H1 (cell line): ENCODE measurements at regions not wholly inside any gene's neighbourhood (a gene's known extent, or its start where the extent isn't known, plus 50 kb on each side); places are given as distances from the start of the nearest gene placed in this dataset.

ENCODE experiments used
- CTCF ChIA-PET: fragments of 300-600 bp; sonication (Branson Sonifier 250); formaldehyde crosslinking; loops from one replicate; lab custom pipeline; 2021; ENCODE audit not compliant: partially characterized antibody; lab: Charles Lee
- POLR2A ChIA-PET: fragments of 300-600 bp; sonication (Branson Sonifier 250); formaldehyde crosslinking; loops from one replicate; lab custom pipeline; 2021; ENCODE audit warnings: inconsistent platforms; ENCODE audit not compliant: partially characterized antibody; lab: Charles Lee
- DNase-seq, 2 experiments: peaks; one replicate each; pipeline versions ENCODE4 v3.0.0 to v3.0.0-alpha.2; 2010 to 2022; ENCODE audit warnings: low spot score in 2 of 2, low read depth in 1 of 2, mixed read lengths in 1 of 2
- FAIRE-seq: peaks from 2 replicates; lab custom pipeline; 2011; peaks lifted over from hg19 to GRCh38; lab: Jason Lieb, UNC
- H2AFZ ChIP-seq: 2 replicates; pipeline ENCODE4 v1.8.1; 2012; ENCODE audit warnings: low read length, inconsistent platforms
- H2AK5ac ChIP-seq: 2 replicates; pipeline ENCODE4 v1.6.1; 2013; ENCODE audit warnings: low read depth, low read length
- H2BK120ac ChIP-seq: replicated peaks from 2 replicates; pipeline ENCODE3; 2013; ENCODE audit warnings: low read depth, low read length, inconsistent platforms
- H2BK12ac ChIP-seq: 2 replicates; pipeline ENCODE4 v1.6.1; 2013; ENCODE audit warnings: low read depth, low read length
- H2BK15ac ChIP-seq: 2 replicates; pipeline ENCODE4 v1.6.1; 2013; ENCODE audit warnings: low read length
- H2BK20ac ChIP-seq: 2 replicates; pipeline ENCODE4 v1.6.1; 2013; ENCODE audit warnings: low read length
- H2BK5ac ChIP-seq: 2 replicates; pipeline ENCODE4 v1.6.1; 2013; ENCODE audit warnings: low read depth, low read length
- H3K14ac ChIP-seq: 2 replicates; pipeline ENCODE4 v1.6.1; 2013; ENCODE audit warnings: inconsistent platforms; ENCODE audit not compliant: insufficient read length
- H3K18ac ChIP-seq: 2 replicates; pipeline ENCODE4 v1.6.1; 2013; ENCODE audit warnings: low read length; ENCODE audit errors: extremely low read depth
- H3K23ac ChIP-seq: 2 replicates; pipeline ENCODE4 v1.6.1; 2013; ENCODE audit warnings: inconsistent platforms; ENCODE audit not compliant: insufficient read length
- H3K23me2 ChIP-seq: 2 replicates; pipeline ENCODE4 v1.6.1; 2013; ENCODE audit warnings: low read depth, low read length
- H3K27ac ChIP-seq: 2 replicates; pipeline ENCODE4 v1.6.1; 2011; ENCODE audit warnings: low read depth, low read length, inconsistent platforms
- H3K27me3 ChIP-seq, 4 experiments: replicated peaks in 1 of 4; 1 replicate in 1 of 4; 2 replicates in 3 of 4; pipeline versions ENCODE4 v1.6.1 to v1.8.1; 2011 to 2013; ENCODE audit warnings: low read length in 3 of 4, mild to moderate bottlenecking in 3 of 4, inconsistent platforms in 2 of 4, mixed read lengths in 2 of 4, moderate library complexity in 1 of 4; ENCODE audit not compliant: control insufficient read depth in 3 of 4, insufficient read depth in 3 of 4; ENCODE audit errors: extremely low read depth in 1 of 4
- H3K36me3 ChIP-seq, 4 experiments: 2 replicates each; pipeline versions ENCODE4 v1.6.1 to v1.8.1; 2011 to 2013; ENCODE audit warnings: mild to moderate bottlenecking in 4 of 4, low read length in 3 of 4, moderate library complexity in 2 of 4, control low read depth in 1 of 4, inconsistent platforms in 1 of 4; ENCODE audit not compliant: insufficient read depth in 4 of 4, control insufficient read depth in 2 of 4
- H3K4ac ChIP-seq: replicated peaks from 2 replicates; pipeline ENCODE3; 2013; ENCODE audit warnings: low read length, low read depth, mixed read lengths, inconsistent platforms; ENCODE audit not compliant: insufficient read length
- H3K4me1 ChIP-seq, 4 experiments: replicated peaks in 1 of 4; 1 replicate in 1 of 4; 2 replicates in 3 of 4; pipeline versions ENCODE4 v1.6.1 to v1.8.1; 2011 to 2013; ENCODE audit warnings: low read length in 3 of 4, inconsistent platforms in 2 of 4, mixed read lengths in 1 of 4; ENCODE audit not compliant: insufficient read depth in 4 of 4, control insufficient read depth in 3 of 4
- H3K4me2 ChIP-seq, 2 experiments: 2 replicates each; pipeline versions ENCODE4 v1.6.1 to v1.8.1; 2011 to 2013; ENCODE audit warnings: low read depth in 2 of 2, low read length in 2 of 2, control low read depth in 1 of 2, inconsistent platforms in 1 of 2, mild to moderate bottlenecking in 1 of 2; ENCODE audit not compliant: insufficient read depth in 1 of 2
- H3K4me3 ChIP-seq, 4 experiments: fragments of 200-600, 300-600 bp in 1 of 4; sonication (generic), shearing (Covaris generic), sonication (Bioruptor Twin) in 1 of 4; 2 replicates each; pipeline versions ENCODE4 v1.5.1 to v1.8.1; 2011 to 2016; ENCODE audit warnings: low read length in 4 of 4, low read depth in 3 of 4, control low read depth in 2 of 4, inconsistent platforms in 2 of 4, mild to moderate bottlenecking in 2 of 4, mixed read lengths in 1 of 4, moderate library complexity in 1 of 4; ENCODE audit not compliant: insufficient read depth in 2 of 4; ENCODE audit errors: extremely low read depth in 1 of 4
- H3K56ac ChIP-seq: replicated peaks from 2 replicates; pipeline ENCODE3; 2013; ENCODE audit warnings: low read depth, mild to moderate bottlenecking, mixed read lengths, low read length, inconsistent platforms; ENCODE audit not compliant: insufficient read length
- H3K79me1 ChIP-seq: 2 replicates; pipeline ENCODE4 v1.6.1; 2013; ENCODE audit warnings: low read depth, low read length, control low read depth
- H3K79me2 ChIP-seq, 2 experiments: 2 replicates each; pipeline versions ENCODE4 v1.6.1 to v1.8.1; 2012 to 2013; ENCODE audit warnings: low read length in 2 of 2, mild to moderate bottlenecking in 2 of 2, inconsistent platforms in 1 of 2; ENCODE audit not compliant: insufficient read depth in 2 of 2, control insufficient read depth in 1 of 2
- H3K9ac ChIP-seq, 4 experiments: replicated peaks in 1 of 4; 1 replicate in 1 of 4; 2 replicates in 3 of 4; pipeline versions ENCODE4 v1.6.1 to v1.8.1; 2011 to 2013; ENCODE audit warnings: low read depth in 3 of 4, low read length in 3 of 4, control low read depth in 2 of 4, mild to moderate bottlenecking in 2 of 4, moderate library complexity in 2 of 4, inconsistent platforms in 1 of 4; ENCODE audit errors: extremely low read depth in 1 of 4
- H3K9me3 ChIP-seq, 2 experiments: 2 replicates each; pipeline versions ENCODE4 v1.6.1 to v1.8.1; 2012 to 2013; ENCODE audit warnings: mild to moderate bottlenecking in 2 of 2, moderate library complexity in 2 of 2, control low read depth in 1 of 2, inconsistent platforms in 1 of 2, low read depth in 1 of 2, low read length in 1 of 2, mixed read lengths in 1 of 2; ENCODE audit not compliant: insufficient read depth in 2 of 2
- H4K20me1 ChIP-seq, 2 experiments: replicated peaks in 1 of 2; 2 replicates each; pipeline versions ENCODE3 to v1.8.1; 2011 to 2013; ENCODE audit warnings: inconsistent platforms in 2 of 2, low read length in 2 of 2, mild to moderate bottlenecking in 1 of 2; ENCODE audit not compliant: insufficient read depth in 2 of 2, control insufficient read depth in 1 of 2
- H4K5ac ChIP-seq: 2 replicates; pipeline ENCODE4 v1.6.1; 2013; ENCODE audit warnings: low read length, low read depth, mixed read lengths, inconsistent platforms; ENCODE audit not compliant: insufficient read length
- H4K8ac ChIP-seq: 2 replicates; pipeline ENCODE4 v1.8.0; 2013; ENCODE audit warnings: mild to moderate bottlenecking, moderate library complexity, low read length, inconsistent platforms; ENCODE audit not compliant: insufficient read depth; ENCODE audit errors: extremely low read depth
- H4K91ac ChIP-seq: replicated peaks from 2 replicates; pipeline ENCODE3; 2013; ENCODE audit warnings: low read length, mixed read lengths, inconsistent platforms; ENCODE audit not compliant: insufficient read length
- BACH1 ChIP-seq: IDR thresholded peaks from 2 replicates; pipeline ENCODE4 v1.6.1; 2012; ENCODE audit warnings: low read length, improper control_type of control experiment
- BCL11A ChIP-seq, 2 experiments: IDR thresholded peaks; one replicate each; pipeline ENCODE4 v1.6.1; 2011; ENCODE audit warnings: low read depth in 2 of 2, low read length in 2 of 2, mild to moderate bottlenecking in 2 of 2
- CHD1 ChIP-seq: IDR thresholded peaks from 2 replicates; pipeline ENCODE4 v1.6.1; 2012; ENCODE audit warnings: low read depth, low read length, improper control_type of control experiment
- CREB1 ChIP-seq: IDR thresholded peaks from 2 replicates; pipeline ENCODE4 v1.6.1; 2012; ENCODE audit warnings: inconsistent platforms
- EGR1 ChIP-seq: IDR thresholded peaks from 2 replicates; pipeline ENCODE4 v1.6.1; 2011; ENCODE audit warnings: low read depth, low read length, borderline replicate concordance
- FOSL1 ChIP-seq: IDR thresholded peaks from 2 replicates; pipeline ENCODE4 v1.6.1; 2011; ENCODE audit warnings: mild to moderate bottlenecking, low read depth, low read length, moderate library complexity; ENCODE audit not compliant: insufficient read depth
- GTF2F1 ChIP-seq: IDR thresholded peaks from 2 replicates; pipeline ENCODE4 v1.6.1; 2012; ENCODE audit warnings: low read depth, low read length, improper control_type of control experiment, borderline replicate concordance
- PHF8 ChIP-seq: fragments of 200-600 bp; sonication (generic); conservative IDR thresholded peaks from 2 replicates; pipeline ENCODE4 v1.7.1; 2012; ENCODE audit warnings: low read depth, mild to moderate bottlenecking, inconsistent platforms, low read length, moderate library complexity
- POLR2A ChIP-seq, 2 experiments: IDR thresholded peaks; 1 replicate in 1 of 2; 2 replicates in 1 of 2; pipeline ENCODE4 v1.6.1; 2011; ENCODE audit warnings: low read depth in 2 of 2, low read length in 2 of 2, mild to moderate bottlenecking in 2 of 2; ENCODE audit errors: control extremely low read depth in 1 of 2
- POU5F1 ChIP-seq: IDR thresholded peaks from 2 replicates; pipeline ENCODE4 v1.6.1; 2011; ENCODE audit warnings: low read depth, mild to moderate bottlenecking, low read length, moderate library complexity
- RBBP5 ChIP-seq: IDR thresholded peaks from 2 replicates; pipeline ENCODE4 v1.7.1; 2012; ENCODE audit warnings: low read depth, mild to moderate bottlenecking, inconsistent platforms, low read length, moderate library complexity, borderline replicate concordance
- SP1 ChIP-seq: IDR thresholded peaks from 2 replicates; pipeline ENCODE4 v1.6.1; 2011; ENCODE audit warnings: low read depth, low read length
- TAF7 ChIP-seq: optimal IDR thresholded peaks from 2 replicates; pipeline ENCODE3; 2011; ENCODE audit warnings: low read depth, mild to moderate bottlenecking, inconsistent platforms, low read length, moderate library complexity, borderline replicate concordance
- WGBS, 2 experiments: shearing (Covaris generic) in 1 of 2; methylation state at CpG; one replicate each; pipeline versions ENCODE4 v1.1.6 to v1.1.7; 2013 to 2015; ENCODE audit warnings: low lambda C conversion rate in 2 of 2, mixed read lengths in 2 of 2, inconsistent platforms in 1 of 2, low coverage in 1 of 2, missing lambda C conversion rate in 1 of 2; ENCODE audit not compliant: insufficient replicate concordance in 2 of 2, insufficient coverage in 1 of 2, insufficient read length in 1 of 2; ENCODE audit errors: extremely low coverage in 1 of 2, missing lambda C conversion rate in 1 of 2; 5-methylcytosine and 5-hydroxymethylcytosine counted together
- TF ChIP-seq, protein P1 (sequence below): IDR thresholded peaks from 2 replicates; pipeline ENCODE4 v1.6.1; 2012; ENCODE audit warnings: low read length, inconsistent platforms
- TF ChIP-seq, protein P2 (sequence below): IDR thresholded peaks from 2 replicates; pipeline ENCODE4 v1.6.1; 2012; ENCODE audit warnings: inconsistent platforms

DNA sequence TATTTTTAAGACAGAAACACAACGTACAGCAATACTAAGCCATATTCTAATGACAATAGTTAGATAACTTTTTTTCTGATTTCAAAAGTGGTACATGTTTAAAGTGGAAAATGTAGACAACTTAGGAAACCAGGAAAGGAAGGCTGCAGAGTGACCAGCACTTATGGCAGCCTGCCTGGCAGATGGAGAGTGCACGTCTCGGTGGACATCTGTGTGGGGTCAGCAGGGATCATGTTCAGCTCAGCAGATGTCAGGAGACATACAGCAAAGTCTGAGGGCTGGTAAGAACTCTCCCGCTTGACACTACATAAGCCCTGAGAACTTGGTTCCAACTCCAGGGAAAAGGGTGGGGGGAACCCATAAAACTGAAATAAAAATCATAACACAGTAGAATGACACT, 128.6 kb upstream of the ADPGK start:
- CTCF ChIA-PET: no interaction called here
- no peak for DNase-seq
- TF ChIP-seq BACH1 (no peak), POLR2A (IDR thresholded peaks at IDR 0.05; ENCODE audit: control extremely low read depth in 1 of 2, low read depth in 2 of 2, low read length in 2 of 2) (no peak), FOSL1 (no peak), GTF2F1 (no peak), POU5F1 (no peak), BCL11A (IDR thresholded peaks at IDR 0.05; ENCODE audit: low read depth in 2 of 2, low read length in 2 of 2) (no peak), PHF8 (no peak), SP1 (no peak), CHD1 (no peak), RBBP5 (no peak), TAF7 (no peak), EGR1 (no peak), CREB1 (no peak)
- TF ChIP-seq, protein P1, sequence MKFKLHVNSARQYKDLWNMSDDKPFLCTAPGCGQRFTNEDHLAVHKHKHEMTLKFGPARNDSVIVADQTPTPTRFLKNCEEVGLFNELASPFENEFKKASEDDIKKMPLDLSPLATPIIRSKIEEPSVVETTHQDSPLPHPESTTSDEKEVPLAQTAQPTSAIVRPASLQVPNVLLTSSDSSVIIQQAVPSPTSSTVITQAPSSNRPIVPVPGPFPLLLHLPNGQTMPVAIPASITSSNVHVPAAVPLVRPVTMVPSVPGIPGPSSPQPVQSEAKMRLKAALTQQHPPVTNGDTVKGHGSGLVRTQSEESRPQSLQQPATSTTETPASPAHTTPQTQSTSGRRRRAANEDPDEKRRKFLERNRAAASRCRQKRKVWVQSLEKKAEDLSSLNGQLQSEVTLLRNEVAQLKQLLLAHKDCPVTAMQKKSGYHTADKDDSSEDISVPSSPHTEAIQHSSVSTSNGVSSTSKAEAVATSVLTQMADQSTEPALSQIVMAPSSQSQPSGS: no peak
- TF ChIP-seq, protein P2, sequence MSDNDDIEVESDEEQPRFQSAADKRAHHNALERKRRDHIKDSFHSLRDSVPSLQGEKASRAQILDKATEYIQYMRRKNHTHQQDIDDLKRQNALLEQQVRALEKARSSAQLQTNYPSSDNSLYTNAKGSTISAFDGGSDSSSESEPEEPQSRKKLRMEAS: no peak

More for the DNA sequence above, 128.6 kb upstream of the ADPGK start:
- Histone ChIP-seq H2AFZ (no peak overlapping the region), H4K20me1 (no peaks in the 10 kb centered on the region), H3K79me1 (no peaks in the 10 kb centered on the region), H4K91ac (no peak overlapping the region), H3K9me3 (no peaks in the 10 kb centered on the region), H2AK5ac (no peak overlapping the region), H2BK12ac (no peak overlapping the region), H3K23me2 (no peaks in the 10 kb centered on the region), H3K27ac (no peak overlapping the region), H3K14ac (no peak overlapping the region), H3K79me2 (no peaks in the 10 kb centered on the region), H3K4me2 (no peak overlapping the region), H2BK15ac (no peak overlapping the region), H3K36me3 (no peaks in the 10 kb centered on the region), H2BK120ac (no peak overlapping the region), H4K8ac (no peak overlapping the region), H3K4ac (no peak overlapping the region), H3K27me3 (no peaks in the 10 kb centered on the region; a peak in 1 of 7 replicates), H3K9ac (no peak overlapping the region), H2BK5ac (no peak overlapping the region), H3K23ac (no peak overlapping the region), H3K4me3 (no peak overlapping the region), H4K5ac (no peak overlapping the region), H3K18ac (no peak overlapping the region), H2BK20ac (no peak overlapping the region), H3K56ac (no peak overlapping the region), H3K4me1 (no peaks in the 10 kb centered on the region)
- POLR2A ChIA-PET: no interaction called here
- no peak for FAIRE-seq
- WGBS, 2 experiments: 66% methylated on average over 4 of the region's 4 CpGs; no CpG with 5 or more reads in 1 of the 2 experiments
